Mesenchymal stem cell (in vitro differentiated cells and primary cell): ENCODE measurements at regions not wholly inside any gene's neighbourhood (a gene's known extent, or its start where the extent isn't known, plus 50 kb on each side); places are given as distances from the start of the nearest gene placed in this dataset.

Experiments used
- DNase-seq: peaks from one replicate; pipeline ENCODE4 v3.0.0-alpha.2; 2013
- H2AFZ ChIP-seq: one replicate; pipeline ENCODE4 v1.6.1; 2013; ENCODE audit warnings: low read depth, mild to moderate bottlenecking, control low read depth, inconsistent platforms, low read length, moderate library complexity
- H2AK5ac ChIP-seq: 2 replicates; pipeline ENCODE4 v1.6.1; 2013; ENCODE audit warnings: low read length, moderate library complexity, mild to moderate bottlenecking, inconsistent platforms; ENCODE audit not compliant: severe bottlenecking
- H2BK120ac ChIP-seq: one replicate; pipeline ENCODE4 v1.6.1; 2013; ENCODE audit warnings: low read depth, mild to moderate bottlenecking, inconsistent platforms, low read length, moderate library complexity
- H2BK12ac ChIP-seq, 2 experiments: one replicate each; pipeline ENCODE4 v1.6.1; 2013; ENCODE audit warnings: inconsistent platforms in 2 of 2, low read length in 2 of 2, mild to moderate bottlenecking in 2 of 2, moderate library complexity in 2 of 2, control low read depth in 1 of 2
- H2BK15ac ChIP-seq: one replicate; pipeline ENCODE4 v1.6.1; 2013; ENCODE audit warnings: mild to moderate bottlenecking, low read depth, inconsistent platforms; ENCODE audit not compliant: poor library complexity, severe bottlenecking
- H2BK5ac ChIP-seq: 2 replicates; pipeline ENCODE4 v1.6.1; 2013; ENCODE audit warnings: low read depth, mild to moderate bottlenecking, low read length, control low read depth, inconsistent platforms; ENCODE audit not compliant: poor library complexity, severe bottlenecking
- H3K14ac ChIP-seq, 2 experiments: one replicate each; pipeline ENCODE4 v1.6.1; 2013; ENCODE audit warnings: inconsistent platforms in 2 of 2, low read length in 2 of 2, control low read depth in 1 of 2, mild to moderate bottlenecking in 1 of 2, moderate library complexity in 1 of 2
- H3K18ac ChIP-seq, 2 experiments: one replicate each; pipeline ENCODE4 v1.6.1; 2013; ENCODE audit warnings: inconsistent platforms in 2 of 2, low read length in 2 of 2, control low read depth in 1 of 2, low read depth in 1 of 2, mild to moderate bottlenecking in 1 of 2
- H3K23ac ChIP-seq, 2 experiments: one replicate each; pipeline ENCODE4 v1.6.1; 2013; ENCODE audit warnings: inconsistent platforms in 2 of 2, low read length in 2 of 2, mild to moderate bottlenecking in 2 of 2, moderate library complexity in 2 of 2, control low read depth in 1 of 2
- H3K27ac ChIP-seq: 2 replicates; pipeline ENCODE4 v1.5.1; 2013; ENCODE audit warnings: mild to moderate bottlenecking, moderate library complexity, low read length, control low read depth, inconsistent platforms; ENCODE audit not compliant: poor library complexity, severe bottlenecking
- H3K27me3 ChIP-seq, 2 experiments: 2 replicates each; pipeline versions ENCODE4 v1.6.1 to v1.7.0; 2013; ENCODE audit warnings: low read length in 2 of 2, mild to moderate bottlenecking in 2 of 2, moderate library complexity in 2 of 2, control low read depth in 1 of 2, inconsistent platforms in 1 of 2; ENCODE audit not compliant: control insufficient read depth in 1 of 2, insufficient read depth in 1 of 2
- H3K36me3 ChIP-seq, 2 experiments: 2 replicates each; pipeline versions ENCODE4 v1.6.1 to v1.7.0; 2013; ENCODE audit warnings: low read length in 2 of 2, control low read depth in 1 of 2, inconsistent platforms in 1 of 2, low read depth in 1 of 2, mild to moderate bottlenecking in 1 of 2; ENCODE audit not compliant: insufficient read depth in 2 of 2, control insufficient read depth in 1 of 2
- H3K4ac ChIP-seq, 2 experiments: one replicate each; pipeline ENCODE4 v1.6.1; 2013; ENCODE audit warnings: inconsistent platforms in 2 of 2, low read length in 2 of 2, mild to moderate bottlenecking in 2 of 2, moderate library complexity in 2 of 2, control low read depth in 1 of 2, low read depth in 1 of 2
- H3K4me1 ChIP-seq: 2 replicates; pipeline ENCODE4 v1.6.1; 2013; ENCODE audit warnings: low read depth, low read length, control low read depth; ENCODE audit not compliant: control insufficient read depth, insufficient read depth
- H3K4me2 ChIP-seq: 2 replicates; pipeline ENCODE4 v1.6.1; 2013; ENCODE audit warnings: low read length, mild to moderate bottlenecking, inconsistent platforms; ENCODE audit not compliant: poor library complexity, severe bottlenecking
- H3K4me3 ChIP-seq, 2 experiments: 2 replicates each; pipeline versions ENCODE4 v1.5.1 to v1.7.0; 2013; ENCODE audit warnings: low read length in 2 of 2, mild to moderate bottlenecking in 2 of 2, control low read depth in 1 of 2, low read depth in 1 of 2; ENCODE audit not compliant: insufficient read depth in 1 of 2
- H3K79me1 ChIP-seq: replicated peaks from 2 replicates; pipeline ENCODE4 v1.6.1; 2013; ENCODE audit warnings: mild to moderate bottlenecking, control low read depth, low read length, inconsistent platforms; ENCODE audit not compliant: poor library complexity, severe bottlenecking
- H3K9ac ChIP-seq: 2 replicates; pipeline ENCODE4 v1.7.0; 2013; ENCODE audit warnings: mild to moderate bottlenecking, low read length, moderate library complexity
- H3K9me3 ChIP-seq: 2 replicates; pipeline ENCODE4 v1.7.0; 2013; ENCODE audit warnings: mild to moderate bottlenecking, low read length; ENCODE audit not compliant: control insufficient read depth
- H4K8ac ChIP-seq: one replicate; pipeline ENCODE4 v1.6.1; 2013; ENCODE audit warnings: inconsistent platforms, mild to moderate bottlenecking, low read length, moderate library complexity
- H4K91ac ChIP-seq: one replicate; pipeline ENCODE4 v1.6.1; 2013; ENCODE audit warnings: mild to moderate bottlenecking, low read length, inconsistent platforms
- WGBS: methylation state at CpG from one replicate; pipeline ENCODE4 v1.1.7; 2013; ENCODE audit warnings: mixed read lengths; 5-methylcytosine and 5-hydroxymethylcytosine counted together

GRCh38 chr10:35722226-35722625 lies 80.1 kb upstream of the FZD8 start:
- 91% methylated on average over 2 of the region's 5 CpGs for WGBS
- Histone ChIP-seq H2AK5ac (no peak overlapping the region), H3K27ac (no peak overlapping the region)

DNA sequence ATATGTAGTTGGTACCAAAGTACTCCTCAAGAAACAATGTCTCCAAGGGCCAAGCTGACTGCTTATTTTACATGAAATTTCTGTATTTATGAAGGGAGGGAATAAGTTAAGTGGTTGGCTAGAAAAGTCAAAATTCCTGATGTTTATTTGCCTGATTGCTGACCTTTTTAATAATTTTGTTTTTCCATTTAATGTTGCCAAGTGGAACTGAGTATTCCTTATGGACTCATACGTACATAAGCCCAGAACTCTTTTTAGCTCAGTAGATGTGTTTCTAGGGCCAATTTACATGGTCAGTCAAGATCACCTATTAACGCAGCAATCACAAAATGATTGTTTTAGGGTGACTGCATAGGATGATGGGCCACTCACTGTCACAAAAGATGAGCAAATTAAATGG lies 78.3 kb upstream of the FZD8 start:
- WGBS: 100% methylated on average over 2 of the region's 2 CpGs

More at GRCh38 chr10:35722226-35722625, 80.1 kb upstream of the FZD8 start:
- no peak overlapping the region for H3K4me3 ChIP-seq
- H3K4me1 ChIP-seq: no peaks in the 10 kb centered on the region
- no peak overlapping the region for H3K14ac ChIP-seq
- H3K36me3 ChIP-seq: no peaks in the 10 kb centered on the region
- H2BK12ac ChIP-seq: no peak overlapping the region
- H3K27me3 ChIP-seq: peaks cover 8 to 13% of the 10 kb centered on the region in 2 experiments
- H3K9me3 ChIP-seq: no peaks in the 10 kb centered on the region
- no peak overlapping the region for H2BK15ac ChIP-seq
- H2BK5ac ChIP-seq: no peak overlapping the region
- no peak overlapping the region for H4K8ac ChIP-seq
- no peak for DNase-seq
- H4K91ac ChIP-seq: no peak overlapping the region
- H2AFZ ChIP-seq: no peak overlapping the region
- no peak overlapping the region for H3K4me2 ChIP-seq
- H3K79me1 ChIP-seq: no peaks in the 10 kb centered on the region
- no peak overlapping the region for H3K4ac ChIP-seq
- no peak overlapping the region for H3K18ac ChIP-seq
- no peak overlapping the region for H3K23ac ChIP-seq
- H3K9ac ChIP-seq: no peak overlapping the region
- H2BK120ac ChIP-seq: no peak overlapping the region

GRCh38 chr10:35716776-35717175 lies 74.7 kb upstream of the FZD8 start:
- WGBS: 100% methylated on average over 1 of the region's 1 CpG
- Histone ChIP-seq H4K91ac (no peak overlapping the region), H3K4me1 (peaks cover 4% of the 10 kb centered on the region), H3K18ac (no peak overlapping the region), H2AK5ac (no peak overlapping the region), H3K27ac (no peak overlapping the region), H2BK12ac (no peak overlapping the region), H3K23ac (no peak overlapping the region), H4K8ac (no peak overlapping the region), H3K4ac (no peak overlapping the region), H3K79me1 (no peaks in the 10 kb centered on the region), H3K9ac (no peak overlapping the region), H3K36me3 (no peaks in the 10 kb centered on the region), H3K14ac (no peak overlapping the region), H2BK5ac (no peak overlapping the region), H3K27me3 (peaks cover 5 to 10% of the 10 kb centered on the region in 2 experiments), H2BK15ac (no peak overlapping the region), H2BK120ac (no peak overlapping the region), H2AFZ (no peak overlapping the region), H3K9me3 (no peaks in the 10 kb centered on the region), H3K4me2 (no peak overlapping the region), H3K4me3 (no peak overlapping the region)
- no peak for DNase-seq

More for the DNA sequence above, 78.3 kb upstream of the FZD8 start:
- Histone ChIP-seq H2AFZ (no peak overlapping the region), H3K27me3 (peaks cover 8 to 13% of the 10 kb centered on the region in 2 experiments), H3K4ac (no peak overlapping the region), H3K79me1 (no peaks in the 10 kb centered on the region), H3K27ac (no peak overlapping the region), H3K9ac (no peak overlapping the region), H2BK15ac (no peak overlapping the region), H2BK12ac (no peak overlapping the region), H3K14ac (no peak overlapping the region), H3K9me3 (no peaks in the 10 kb centered on the region), H3K18ac (no peak overlapping the region), H2BK5ac (no peak overlapping the region), H2BK120ac (no peak overlapping the region), H3K4me1 (peaks cover 4% of the 10 kb centered on the region), H4K8ac (no peak overlapping the region), H4K91ac (no peak overlapping the region), H3K4me3 (no peak overlapping the region), H3K23ac (no peak overlapping the region), H3K36me3 (no peaks in the 10 kb centered on the region), H2AK5ac (no peak overlapping the region), H3K4me2 (no peak overlapping the region)
- no peak for DNase-seq

- Histone ChIP-seq H3K18ac (no peak overlapping the region), H3K27me3 (peaks cover 0 to 14% of the 10 kb centered on the region in 2 experiments), H3K23ac (no peak overlapping the region), H3K9ac (no peak overlapping the region), H3K4ac (no peak overlapping the region), H3K36me3 (no peaks in the 10 kb centered on the region), H3K79me1 (no peaks in the 10 kb centered on the region), H3K4me2 (no peak overlapping the region), H3K4me1 (peaks cover 4% of the 10 kb centered on the region), H3K27ac (no peak overlapping the region), H4K8ac (no peak overlapping the region), H2BK15ac (no peak overlapping the region), H3K9me3 (no peaks in the 10 kb centered on the region), H2AK5ac (no peak overlapping the region), H2BK5ac (no peak overlapping the region), H2BK120ac (no peak overlapping the region), H2BK12ac (no peak overlapping the region), H3K14ac (no peak overlapping the region), H4K91ac (no peak overlapping the region), H3K4me3 (no peak overlapping the region), H2AFZ (no peak overlapping the region)
- peak; percentile 24 for DNase-seq
- WGBS: 39% methylated on average over 3 of the region's 3 CpGs
These were observed 70.4 kb upstream of the FZD8 start for GRCh38 chr10:35712486-35712885.
